ENCODE measurements at regions not wholly inside any gene's neighbourhood (a gene's known extent, or its start where the extent isn't known, plus 50 kb on each side); places are given as distances from the start of the nearest gene placed in this dataset.

DNA sequence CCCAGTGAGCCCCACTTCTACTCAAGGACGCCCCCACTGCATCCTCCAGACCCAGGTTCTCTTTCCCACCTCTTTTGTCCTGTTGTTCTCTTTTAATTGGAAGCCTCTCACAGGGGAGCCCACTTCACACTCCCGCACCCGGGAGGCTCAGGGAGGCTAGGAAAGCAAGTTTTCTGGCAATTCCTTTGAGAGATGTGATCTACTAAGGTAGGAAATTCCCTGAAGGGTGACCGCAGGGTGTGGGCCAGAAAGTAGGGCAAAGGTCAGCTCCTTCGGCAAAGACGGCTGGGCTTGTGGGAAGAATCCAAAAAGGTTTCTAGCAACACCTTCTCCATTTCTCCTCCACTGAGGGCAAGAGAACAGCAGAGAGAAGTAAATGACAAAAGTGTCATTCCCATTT is 98.1 kb upstream of the PTPN1 start:
- no peak for DNase-seq

DNA sequence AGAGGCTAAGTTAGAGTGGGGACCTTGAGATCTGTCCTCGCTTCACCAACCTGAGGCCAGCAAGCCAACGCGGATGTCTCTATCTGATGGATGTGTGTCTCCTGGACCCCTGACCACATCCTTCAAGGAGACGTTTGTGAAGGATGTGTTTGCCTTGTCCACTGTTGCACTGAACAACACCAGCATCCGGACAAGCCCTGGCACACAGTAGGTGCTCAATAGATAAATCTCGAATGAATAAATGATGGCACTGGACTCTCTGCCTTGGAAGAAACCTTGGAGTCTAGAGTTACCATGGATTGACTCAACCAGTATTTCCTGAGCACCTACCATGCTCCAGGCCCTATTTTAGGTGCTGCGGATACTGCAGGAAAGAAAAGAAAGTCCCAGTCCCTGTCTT is 97.7 kb upstream of the PTPN1 start:
- no peak for DNase-seq

DNA sequence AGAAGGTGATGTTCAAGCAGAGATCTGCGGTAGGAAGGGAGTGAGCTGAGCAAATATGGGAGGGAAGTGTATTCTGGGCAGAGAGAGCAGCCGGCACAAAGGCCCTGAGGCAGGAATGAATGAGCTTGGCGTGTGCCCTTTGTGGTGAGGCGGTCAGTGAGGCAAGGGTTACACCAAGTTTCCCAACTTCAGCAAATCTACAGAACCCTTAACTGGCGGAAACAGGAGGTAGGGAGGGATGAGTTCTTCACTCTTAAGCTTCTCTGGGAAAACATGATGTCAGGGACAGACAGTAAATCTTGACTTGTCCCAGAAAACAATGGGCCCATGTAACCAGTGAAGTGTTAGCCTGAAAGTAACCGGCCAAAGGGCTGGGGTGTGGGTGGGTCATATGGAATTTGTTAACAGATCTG is 97.1 kb upstream of the PTPN1 start:
- no peak for DNase-seq

DNA sequence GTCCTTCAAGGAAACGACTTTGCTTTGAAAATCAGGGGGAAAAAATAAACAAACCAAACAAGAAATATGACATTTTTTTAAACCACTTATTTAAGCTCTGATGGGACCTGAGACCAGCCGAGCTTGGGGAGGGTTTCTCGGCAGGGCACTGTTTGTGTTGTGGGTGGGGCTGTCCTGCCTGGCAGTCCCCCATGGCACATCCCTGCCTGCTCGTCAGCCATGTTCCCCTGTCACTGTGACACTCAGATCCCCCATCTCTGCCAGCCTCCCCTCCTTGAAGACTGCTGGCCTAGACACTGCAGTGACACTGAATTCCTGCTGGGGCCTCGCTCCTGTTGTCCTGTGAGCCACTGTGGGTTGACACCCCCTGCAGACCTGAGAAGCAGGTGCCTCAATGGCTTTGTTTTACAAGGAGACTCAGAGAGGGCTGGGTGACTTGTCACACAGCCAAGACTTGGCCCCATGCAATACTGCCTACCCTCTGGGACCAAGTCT is 95.1 kb upstream of the PTPN1 start:
- DNase-seq, result no peak

DNA sequence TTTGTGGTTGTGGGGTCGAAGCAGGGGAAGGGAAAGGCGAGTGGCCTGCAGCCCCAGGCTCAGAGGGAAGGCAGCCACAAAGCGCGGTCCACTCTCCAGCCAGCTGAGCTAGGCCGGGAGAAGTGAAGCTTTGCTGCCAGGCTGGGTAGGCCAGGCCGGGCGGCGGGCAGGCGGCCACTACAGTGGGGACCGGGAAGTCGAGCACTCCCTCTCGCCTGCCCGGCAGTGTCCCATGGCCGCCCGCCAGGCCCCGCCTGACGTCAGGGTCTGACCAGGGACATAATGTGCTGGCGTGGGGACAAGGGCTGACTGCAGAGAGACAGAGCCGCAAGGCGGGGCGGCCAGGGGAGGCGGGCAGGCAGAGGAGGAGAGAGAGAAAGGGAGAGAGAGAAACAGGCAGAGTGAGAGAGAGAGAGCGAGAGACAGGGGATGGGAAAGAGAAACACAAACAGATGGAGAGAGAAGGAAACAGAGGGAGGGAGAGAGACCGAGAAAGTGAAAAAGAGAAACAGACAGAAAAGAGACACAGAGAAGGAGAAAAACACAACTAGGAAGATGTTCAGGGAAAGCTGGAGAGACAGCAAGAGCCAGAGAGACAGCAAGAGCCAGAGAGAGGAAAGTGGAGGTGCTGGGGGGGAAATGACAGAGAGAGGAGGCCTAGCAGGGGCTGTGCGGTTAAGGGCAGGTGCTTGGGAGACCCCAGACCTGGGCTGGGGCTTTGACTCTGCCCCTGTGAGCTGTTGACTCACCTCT is 94.5 kb upstream of the PTPN1 start:
- no peak for DNase-seq

DNA sequence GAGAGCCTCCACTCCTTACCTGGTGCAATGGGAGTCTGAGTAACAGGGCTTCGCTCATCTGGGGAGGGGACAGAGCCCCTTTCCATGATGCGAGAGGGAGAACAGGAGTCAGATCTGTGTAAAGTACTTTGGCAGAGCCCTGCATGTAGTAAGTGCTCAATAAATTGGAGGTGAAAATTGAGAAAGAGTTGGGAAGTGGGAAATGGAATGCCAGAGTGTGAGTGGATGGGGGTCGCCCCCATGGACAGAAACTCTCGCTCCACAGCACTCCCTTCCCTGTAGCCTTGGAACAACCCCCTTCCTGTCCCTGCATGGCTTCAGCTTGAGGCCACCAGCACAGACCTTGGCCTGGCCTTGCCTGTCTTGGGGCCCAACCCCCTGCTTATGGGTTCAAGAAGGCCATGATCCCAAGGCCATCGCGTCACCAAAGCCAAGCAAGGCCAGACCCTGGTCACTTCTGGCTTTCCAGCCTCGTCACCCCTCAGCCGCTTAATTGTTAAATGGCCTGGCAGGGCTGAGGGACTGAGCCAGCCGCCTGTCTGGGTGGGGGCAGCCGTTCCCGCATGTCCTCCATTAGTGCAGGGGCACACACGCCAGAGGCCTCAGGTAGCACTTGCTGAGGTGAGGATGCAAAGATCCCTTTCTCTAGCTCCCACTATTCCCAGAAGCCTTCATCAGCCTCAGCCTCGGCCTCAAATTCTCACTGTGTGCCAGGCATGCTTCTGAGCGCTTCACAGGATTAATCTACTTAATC is 93.7 kb upstream of the PTPN1 start:
- no peak for DNase-seq

DNA sequence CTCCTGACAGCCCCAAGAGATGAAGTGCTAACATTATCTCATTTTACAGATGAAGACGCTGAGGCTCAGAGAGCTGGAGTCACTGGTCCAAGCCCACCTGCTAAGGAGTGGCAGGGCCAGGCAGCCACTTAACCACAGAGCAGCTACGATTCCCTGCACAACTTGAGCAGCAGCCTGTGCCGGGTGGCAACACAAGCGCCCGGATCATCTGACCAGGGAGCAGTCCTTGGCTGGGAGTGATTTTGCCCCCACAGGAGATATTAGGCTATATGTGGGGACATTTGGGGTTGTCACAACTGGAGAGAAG is 93.2 kb upstream of the PTPN1 start:
- DNase-seq, result no peak

DNA sequence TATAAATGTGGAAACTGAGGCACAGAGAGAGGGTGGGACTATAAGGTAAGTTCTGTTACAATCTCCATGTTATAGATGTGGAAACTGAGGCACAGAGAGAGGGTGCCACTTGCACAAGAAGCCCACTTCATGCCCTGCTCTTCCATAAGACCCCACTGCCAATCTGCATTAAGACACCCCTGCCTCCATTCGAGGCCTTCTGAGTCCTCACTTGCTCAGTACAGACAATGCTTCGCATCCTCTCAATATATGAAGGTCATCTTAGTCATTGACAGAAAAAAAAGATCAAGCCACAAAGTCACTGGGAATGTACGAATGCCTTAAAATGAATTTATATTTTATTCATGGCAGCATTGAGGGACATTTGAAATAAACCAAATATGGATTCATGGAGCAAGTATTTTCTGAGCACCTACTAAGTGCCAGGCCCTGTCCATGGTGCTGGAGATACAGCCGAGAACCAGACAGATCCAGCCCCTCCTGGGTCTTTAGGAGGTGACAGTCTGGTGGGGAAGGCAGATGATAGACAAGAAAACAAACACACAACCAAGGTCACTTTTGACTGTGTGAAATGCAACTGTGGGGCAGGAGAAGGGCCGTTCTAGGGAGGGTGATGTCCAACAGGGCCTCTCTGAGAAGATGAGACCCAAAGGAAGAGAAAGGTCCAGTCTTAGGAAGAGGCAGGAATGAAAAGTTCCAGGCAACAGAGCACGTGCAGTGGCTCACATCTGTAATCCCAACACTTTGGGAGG is 92.5 kb upstream of the PTPN1 start:
- DNase-seq, result no peak

DNA sequence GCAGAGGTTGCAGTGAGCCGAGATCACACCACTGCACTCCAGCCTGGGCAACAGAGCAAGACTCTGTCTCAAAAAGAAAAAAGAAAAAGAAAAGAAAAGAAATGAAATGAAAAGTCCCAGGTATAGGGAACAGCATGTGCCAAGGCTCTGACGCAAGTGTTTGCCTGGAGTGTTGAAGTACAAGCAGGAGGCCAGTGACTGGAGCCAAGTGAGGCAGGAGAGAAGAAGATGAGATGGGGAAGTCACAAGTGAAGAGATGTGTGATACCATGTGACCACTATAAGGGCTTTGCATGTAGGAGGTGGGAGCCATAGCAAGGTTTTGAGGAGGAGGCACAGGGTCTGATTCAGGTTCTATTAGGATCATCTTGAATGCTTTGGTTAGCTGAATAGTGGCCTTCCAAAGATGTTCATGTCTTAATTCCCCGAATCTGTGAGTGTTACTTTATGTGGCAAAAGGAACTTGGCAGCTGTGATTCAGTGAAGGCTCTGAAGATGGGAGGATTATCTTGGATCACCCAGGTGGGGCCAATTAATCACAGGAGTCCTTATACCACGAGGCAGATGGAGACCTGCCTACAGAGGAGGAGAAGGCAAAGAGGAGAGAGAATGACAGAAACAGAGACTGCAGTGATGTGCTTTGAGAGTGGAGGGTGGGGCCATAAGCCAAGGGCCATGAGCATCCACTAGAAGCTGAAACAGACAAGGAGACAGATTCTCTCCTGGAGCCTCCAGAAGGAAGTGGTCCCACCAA is 91.1 kb upstream of the PTPN1 start:
- no peak for DNase-seq

DNA sequence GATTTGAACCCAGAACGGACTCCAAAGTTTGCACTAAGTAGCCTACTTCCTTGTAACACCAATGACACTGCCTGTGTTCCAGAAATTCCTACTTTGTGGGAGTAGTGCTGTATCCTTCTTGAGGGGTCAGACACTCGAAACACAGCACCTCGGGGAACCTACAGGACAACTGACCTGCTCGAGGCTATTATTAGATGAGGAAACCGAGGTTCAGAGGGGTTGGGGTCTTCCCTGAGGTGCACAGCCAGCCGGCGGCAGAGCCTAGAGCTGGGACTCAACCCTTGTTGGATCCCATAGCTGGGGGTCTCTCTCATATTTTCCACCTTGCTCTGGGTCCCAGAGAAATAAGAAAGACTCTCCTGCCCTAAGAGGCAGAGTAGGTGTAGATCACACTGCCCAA is 89.8 kb upstream of the PTPN1 start:
- no peak for DNase-seq

DNA sequence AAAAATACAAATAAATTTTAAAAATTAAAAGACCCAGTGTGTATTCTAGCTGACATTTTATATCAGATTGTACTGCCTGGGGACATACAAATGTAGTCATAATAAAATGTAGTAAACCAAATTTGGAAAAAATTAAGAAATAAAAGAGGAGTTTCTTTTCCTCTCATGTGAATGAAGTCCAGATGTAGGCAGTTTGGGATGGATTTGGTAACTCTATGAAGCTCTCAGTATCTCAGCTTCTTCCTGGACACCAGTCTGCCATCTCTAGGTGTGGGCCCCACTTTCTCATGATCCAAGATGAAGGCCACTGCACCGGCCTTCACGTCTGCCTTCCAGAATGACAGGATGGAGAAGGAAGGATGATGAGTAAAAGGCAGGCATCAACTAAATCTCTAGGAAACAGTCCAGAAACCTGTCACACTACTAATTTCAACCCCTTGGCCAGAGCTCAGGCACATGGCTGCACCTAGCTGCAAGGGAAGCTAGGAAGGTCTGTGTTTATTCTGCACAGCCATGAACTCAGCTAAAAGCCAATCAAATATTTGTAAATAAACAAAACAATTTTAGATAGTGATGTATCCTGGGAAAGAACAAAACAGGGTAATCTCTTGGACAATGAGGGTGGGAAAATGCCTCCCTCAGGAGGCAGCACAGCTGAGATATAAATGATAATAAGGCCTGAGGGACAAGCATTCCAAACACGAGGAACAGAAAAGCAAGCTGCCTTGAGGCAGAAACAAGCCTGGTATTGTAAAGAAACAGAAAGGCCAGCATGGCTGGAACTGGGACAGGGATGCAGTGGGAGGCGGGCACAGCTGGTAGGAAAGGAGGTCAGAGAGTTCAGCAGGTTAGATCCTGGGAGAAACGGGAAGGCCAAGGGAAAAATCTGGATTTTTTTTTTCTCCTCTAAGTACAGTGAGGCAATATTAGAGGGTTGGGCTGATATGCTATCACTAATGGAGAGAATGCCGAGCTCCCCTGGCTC is 88.5 kb upstream of the PTPN1 start:
- no peak for DNase-seq

DNA sequence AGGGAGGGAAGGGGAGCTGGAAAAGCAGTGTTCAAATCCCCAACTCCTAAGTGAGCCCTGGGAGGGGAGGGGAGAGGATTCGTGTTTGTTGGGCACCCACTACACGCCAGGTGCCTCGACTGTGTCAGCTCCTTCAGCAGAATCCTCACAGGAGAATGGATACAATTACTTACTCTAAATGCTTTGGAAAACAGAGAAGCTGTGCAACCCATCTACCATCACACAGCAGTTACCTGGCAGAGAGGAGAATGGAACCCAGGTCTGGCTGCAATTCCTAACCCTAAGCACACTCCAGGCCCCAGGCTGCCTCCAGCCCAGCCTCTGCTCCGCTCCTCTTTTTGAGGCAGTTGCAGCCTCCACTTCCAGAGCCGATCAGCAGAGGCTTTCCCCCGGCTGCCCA is 86.4 kb upstream of the PTPN1 start:
- DNase-seq, result no peak

DNA sequence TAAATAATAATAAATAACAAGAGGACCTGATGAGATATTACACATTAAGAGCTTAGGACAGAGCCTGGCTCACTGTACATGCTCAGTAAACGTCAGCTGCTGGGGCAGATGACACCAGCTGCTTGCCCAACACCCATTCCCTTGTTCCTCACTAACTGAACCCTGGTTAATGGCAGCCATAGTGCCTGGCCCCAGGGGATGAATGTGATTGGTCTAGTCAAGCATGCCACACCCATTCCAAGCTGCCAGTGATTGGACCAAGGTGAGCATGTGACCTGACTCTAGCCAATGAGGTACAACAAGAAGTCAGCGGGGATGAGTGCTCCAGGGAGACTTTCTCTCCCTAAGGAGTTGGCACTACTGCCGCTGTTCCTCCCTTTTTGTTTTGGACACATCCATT is 85.1 kb upstream of the PTPN1 start:
- DNase-seq, result no peak

DNA sequence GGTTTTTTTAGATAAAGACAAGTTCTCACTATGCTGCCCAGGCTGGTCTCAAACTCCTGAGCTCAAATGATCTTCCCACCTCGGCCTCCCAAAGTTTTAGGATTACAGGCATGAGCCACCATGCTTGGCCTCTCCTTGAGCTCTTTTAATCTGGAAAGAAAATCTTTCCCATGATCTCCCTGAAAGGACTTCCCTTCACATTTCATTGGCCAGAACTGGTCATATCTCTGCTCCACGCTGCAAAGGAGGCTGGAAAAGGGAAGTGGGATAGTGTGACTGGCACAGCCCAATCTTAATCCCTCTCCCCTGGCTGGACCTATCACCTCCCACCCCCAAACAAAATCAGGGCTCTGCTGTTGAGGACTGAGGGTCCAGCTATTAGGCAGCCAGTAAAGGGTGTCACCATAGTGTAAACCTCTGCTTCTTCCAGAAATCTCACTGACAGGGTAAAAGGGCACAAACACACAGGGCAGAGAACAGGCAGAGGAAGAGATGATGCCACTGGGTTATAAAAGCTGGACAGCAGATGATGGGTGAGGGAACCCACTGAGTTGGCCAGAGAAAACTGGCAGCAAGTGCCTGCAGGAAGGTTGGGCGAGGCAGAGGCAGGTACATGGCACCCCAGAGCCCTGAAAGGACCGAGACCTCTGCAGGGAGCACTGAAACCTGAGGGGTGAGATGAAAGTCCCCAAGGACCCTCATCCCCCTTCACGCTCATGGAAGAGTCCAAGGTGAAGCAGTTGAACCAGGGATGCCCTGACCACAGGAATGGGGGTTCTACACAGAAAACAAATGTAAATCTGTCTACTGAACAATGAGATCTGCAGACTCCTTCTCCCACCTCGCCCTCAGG is 83.1 kb upstream of the PTPN1 start:
- no peak for DNase-seq

DNA sequence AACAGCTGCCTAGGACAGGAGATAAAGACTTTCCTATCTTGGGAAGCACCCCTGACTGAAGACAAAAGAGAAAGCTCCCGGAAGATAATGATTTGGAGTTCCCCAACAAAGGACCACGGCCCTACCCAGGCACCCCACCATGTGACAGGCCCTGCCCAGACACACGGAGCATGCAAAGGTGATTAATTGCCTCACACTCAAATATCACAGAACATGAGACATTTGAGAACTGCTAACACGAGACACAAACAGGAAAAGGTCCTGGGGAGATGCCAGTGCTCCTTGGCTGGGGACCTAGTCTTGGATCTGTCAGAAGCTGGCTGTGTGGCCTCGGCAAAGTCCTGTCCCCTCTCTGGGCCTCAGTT is 82.5 kb upstream of the PTPN1 start:
- no peak for DNase-seq

DNA sequence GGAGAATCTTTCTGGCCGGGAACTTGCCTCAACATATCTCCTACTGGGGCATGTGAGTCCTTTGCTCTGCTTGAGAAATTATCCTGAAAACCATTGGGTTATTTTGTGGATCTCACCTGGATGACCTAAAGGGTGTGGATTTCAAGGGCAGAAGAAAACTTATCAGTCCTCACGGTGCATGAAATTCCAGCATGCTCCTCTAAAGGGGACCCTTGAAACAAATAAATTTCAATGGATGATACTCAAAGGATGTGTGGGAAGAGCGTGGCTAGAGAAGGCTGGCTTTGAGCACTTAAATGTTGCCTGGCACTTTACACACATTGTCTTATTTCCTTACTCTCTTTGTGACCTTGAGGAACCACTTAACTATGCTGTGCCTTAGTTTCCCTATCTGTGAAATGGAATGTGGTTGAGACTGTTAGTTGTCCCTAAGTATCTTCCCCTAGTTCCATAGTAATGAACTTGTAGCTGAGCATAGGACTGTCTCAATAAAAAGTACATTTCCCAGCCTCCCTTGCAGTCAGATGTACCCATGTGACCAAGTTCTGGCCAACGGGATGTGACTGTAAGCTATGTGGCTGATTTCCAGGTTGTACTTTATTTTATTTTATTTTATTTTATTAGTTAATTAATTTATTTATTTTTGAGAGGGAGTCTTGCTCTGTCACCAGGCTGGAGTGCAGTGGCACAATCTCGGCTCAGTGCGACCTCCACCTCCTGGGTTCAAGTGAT is 81.9 kb upstream of the PTPN1 start:
- DNase-seq, result no peak

DNA sequence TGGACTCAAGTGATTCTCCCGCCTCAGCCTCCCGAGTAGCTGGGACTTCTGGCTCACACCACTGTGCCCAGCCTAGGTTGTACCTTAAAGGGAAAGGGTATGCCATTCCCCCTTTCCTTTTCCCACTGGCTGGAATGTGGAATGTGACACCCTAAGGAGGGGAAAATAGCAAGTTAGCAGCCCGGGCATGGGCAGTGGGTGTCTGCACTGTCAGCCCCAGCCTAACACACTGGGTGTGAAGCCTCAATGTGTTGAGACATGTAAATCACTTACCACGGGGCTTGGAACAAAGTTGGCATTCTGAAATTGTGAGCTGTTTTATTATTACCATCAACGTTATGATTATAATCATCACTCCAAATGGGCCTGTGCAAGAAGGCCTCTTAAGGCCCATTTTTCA is 80.8 kb upstream of the PTPN1 start:
- no peak for DNase-seq

DNA sequence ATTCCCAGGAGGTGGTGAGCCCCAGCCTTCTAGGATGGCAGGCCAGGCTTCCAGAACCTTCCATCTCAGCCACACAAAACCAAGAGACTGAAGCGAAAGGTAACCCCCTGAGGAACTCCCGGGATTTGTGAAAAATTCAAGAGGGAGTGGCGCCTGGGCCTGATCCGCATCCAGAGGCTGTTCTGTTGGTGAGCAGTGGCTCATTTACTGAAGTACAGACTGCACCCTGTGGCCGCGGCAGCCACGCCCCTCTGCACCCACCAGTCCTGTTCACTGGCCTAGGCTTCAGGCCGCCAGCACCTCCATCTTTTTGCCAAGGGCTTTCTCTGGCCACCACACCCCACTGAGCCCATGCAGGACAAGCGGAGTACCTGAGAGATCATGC is 79.1 kb upstream of the PTPN1 start:
- DNase-seq, result no peak

DNA sequence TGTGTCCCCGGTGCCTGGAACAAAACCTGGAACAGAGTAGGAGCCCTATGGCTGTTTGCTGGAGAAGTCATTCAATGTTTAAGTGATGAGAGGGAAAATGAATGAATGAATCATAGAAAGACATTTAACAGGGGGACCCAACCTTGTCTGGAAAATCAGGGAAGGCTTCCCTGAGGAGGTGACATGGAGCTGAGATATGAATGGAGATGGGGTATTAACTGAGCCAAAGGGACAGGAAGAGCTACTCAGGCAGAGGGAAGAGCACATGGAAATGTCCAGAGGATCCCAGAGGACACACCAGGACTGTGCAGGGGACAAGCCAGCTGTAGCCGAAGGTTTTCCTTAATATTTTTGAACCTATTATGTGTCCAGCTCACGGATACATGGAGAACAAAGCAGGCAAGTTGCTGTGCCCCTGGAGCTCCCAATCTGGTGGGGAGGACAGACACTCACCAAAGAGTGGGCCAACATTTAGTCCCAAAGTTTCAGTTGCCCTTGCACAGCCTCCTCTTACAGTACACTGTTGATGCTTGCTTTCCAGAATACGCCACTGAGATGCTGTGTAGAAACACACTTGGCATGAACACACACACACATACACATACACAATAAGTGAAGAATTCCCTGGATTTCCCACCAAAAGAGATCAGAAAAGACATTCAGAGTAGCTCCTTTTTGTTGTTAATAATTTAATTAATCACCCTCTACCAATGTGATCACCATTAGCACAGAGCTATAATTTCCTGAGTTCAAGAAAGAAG is 77.0 kb upstream of the PTPN1 start:
- DNase-seq, result no peak

DNA sequence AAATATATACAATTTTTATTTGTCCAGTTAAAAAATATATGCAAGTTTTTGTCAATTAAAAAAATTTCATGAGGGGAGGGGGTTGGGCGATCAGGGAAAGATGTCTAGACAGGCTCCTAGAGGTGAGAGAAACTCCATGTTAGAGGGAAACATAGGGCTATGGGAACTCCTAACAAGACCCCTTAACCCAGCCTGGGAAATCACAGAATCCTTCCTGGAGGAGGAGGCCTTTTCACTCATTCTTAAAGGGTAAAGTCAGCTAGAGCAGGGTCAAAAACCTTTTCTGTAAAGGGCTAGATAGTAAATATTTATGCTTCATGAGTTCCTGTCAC is 75.9 kb upstream of the PTPN1 start:
- no peak for DNase-seq

All from NCI-H510A treated with DMSO at 0.1 percent for 48 hours (cell line).